WERI-Rb-1 (cell line): ENCODE measurements at regions not wholly inside any gene's neighbourhood (a gene's known extent, or its start where the extent isn't known, plus 50 kb on each side); places are given as distances from the start of the nearest gene placed in this dataset.

ENCODE experiments used
- DNase-seq: peaks from one replicate; pipeline ENCODE4 v3.0.0-alpha.2; 2020
- H3K27ac ChIP-seq: fragments of 250-450 bp; sonication (Bioruptor Pico); 2 replicates; pipeline ENCODE4 v1.5.1; 2020; ENCODE audit warnings: mild to moderate bottlenecking, moderate library complexity
- H3K27me3 ChIP-seq: fragments of 250-450 bp; sonication (Bioruptor Pico); 2 replicates; pipeline ENCODE4 v1.5.1; 2021; ENCODE audit warnings: mild to moderate bottlenecking, low read depth, moderate library complexity; ENCODE audit not compliant: insufficient read depth, severe bottlenecking
- H3K36me3 ChIP-seq: fragments of 250-450 bp; sonication (Bioruptor Pico); 2 replicates; pipeline ENCODE4 v1.5.1; 2020; ENCODE audit warnings: mild to moderate bottlenecking, moderate library complexity
- H3K4me3 ChIP-seq: 2 replicates; pipeline ENCODE4 v1.5.1; 2011; ENCODE audit warnings: low read depth, mild to moderate bottlenecking, control low read depth, low read length
- H3K9me3 ChIP-seq: fragments of 250-450 bp; sonication (Bioruptor Pico); 2 replicates; pipeline ENCODE4 v1.5.1; 2021; ENCODE audit warnings: mild to moderate bottlenecking, moderate library complexity; ENCODE audit not compliant: severe bottlenecking
- TF ChIP-seq, protein P1 (sequence below): IDR thresholded peaks from 2 replicates; pipeline ENCODE4 v1.5.1; 2011; ENCODE audit warnings: low read depth, mild to moderate bottlenecking, control low read depth, inconsistent platforms, low read length

DNA sequence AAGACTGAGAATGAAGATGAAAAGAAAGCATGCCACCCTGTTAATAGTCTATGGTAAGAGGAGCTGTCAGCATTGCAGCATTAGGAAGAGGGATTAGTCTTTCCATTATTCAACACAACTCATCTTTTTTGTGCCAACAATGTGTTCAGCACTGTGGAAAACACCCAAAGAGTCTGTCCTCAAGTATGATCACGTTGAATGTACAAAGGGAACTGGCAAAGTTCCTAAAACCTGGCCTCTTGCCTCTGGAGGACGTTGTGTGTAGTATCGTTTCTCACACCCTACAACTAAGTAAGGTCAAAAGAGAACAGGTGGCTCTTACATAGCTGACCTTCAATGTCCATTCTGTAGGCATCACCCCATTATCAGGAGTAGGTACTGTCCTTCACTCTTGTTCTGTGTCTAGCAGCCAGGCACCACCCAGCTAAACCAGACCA lies 147.9 kb upstream of the THBS1 start:
- no peak for DNase-seq
- Histone ChIP-seq H3K27ac (no peak overlapping the region), H3K9me3 (no peaks in the 10 kb centered on the region), H3K4me3 (no peak overlapping the region), H3K27me3 (peaks cover 34% of the 10 kb centered on the region), H3K36me3 (no peaks in the 10 kb centered on the region)
- TF ChIP-seq, protein P1, sequence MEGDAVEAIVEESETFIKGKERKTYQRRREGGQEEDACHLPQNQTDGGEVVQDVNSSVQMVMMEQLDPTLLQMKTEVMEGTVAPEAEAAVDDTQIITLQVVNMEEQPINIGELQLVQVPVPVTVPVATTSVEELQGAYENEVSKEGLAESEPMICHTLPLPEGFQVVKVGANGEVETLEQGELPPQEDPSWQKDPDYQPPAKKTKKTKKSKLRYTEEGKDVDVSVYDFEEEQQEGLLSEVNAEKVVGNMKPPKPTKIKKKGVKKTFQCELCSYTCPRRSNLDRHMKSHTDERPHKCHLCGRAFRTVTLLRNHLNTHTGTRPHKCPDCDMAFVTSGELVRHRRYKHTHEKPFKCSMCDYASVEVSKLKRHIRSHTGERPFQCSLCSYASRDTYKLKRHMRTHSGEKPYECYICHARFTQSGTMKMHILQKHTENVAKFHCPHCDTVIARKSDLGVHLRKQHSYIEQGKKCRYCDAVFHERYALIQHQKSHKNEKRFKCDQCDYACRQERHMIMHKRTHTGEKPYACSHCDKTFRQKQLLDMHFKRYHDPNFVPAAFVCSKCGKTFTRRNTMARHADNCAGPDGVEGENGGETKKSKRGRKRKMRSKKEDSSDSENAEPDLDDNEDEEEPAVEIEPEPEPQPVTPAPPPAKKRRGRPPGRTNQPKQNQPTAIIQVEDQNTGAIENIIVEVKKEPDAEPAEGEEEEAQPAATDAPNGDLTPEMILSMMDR, result no peak

- Histone ChIP-seq H3K4me3 (no peak overlapping the region), H3K27ac (no peak overlapping the region), H3K9me3 (no peaks in the 10 kb centered on the region), H3K36me3 (no peaks in the 10 kb centered on the region), H3K27me3 (peaks cover 32% of the 10 kb centered on the region)
- DNase-seq, result no peak
- TF ChIP-seq, protein P1, result no peak
These were observed 147.5 kb upstream of the THBS1 start for GRCh38 chr15:39433376-39433775.

GRCh38 chr15:39434163-39434562 lies 146.7 kb upstream of the THBS1 start:
- DNase-seq, result no peak
- Histone ChIP-seq H3K4me3 (no peak overlapping the region), H3K36me3 (no peaks in the 10 kb centered on the region), H3K9me3 (no peaks in the 10 kb centered on the region), H3K27ac (no peak overlapping the region), H3K27me3 (peaks cover 36% of the 10 kb centered on the region)
- TF ChIP-seq, protein P1, result no peak

DNA sequence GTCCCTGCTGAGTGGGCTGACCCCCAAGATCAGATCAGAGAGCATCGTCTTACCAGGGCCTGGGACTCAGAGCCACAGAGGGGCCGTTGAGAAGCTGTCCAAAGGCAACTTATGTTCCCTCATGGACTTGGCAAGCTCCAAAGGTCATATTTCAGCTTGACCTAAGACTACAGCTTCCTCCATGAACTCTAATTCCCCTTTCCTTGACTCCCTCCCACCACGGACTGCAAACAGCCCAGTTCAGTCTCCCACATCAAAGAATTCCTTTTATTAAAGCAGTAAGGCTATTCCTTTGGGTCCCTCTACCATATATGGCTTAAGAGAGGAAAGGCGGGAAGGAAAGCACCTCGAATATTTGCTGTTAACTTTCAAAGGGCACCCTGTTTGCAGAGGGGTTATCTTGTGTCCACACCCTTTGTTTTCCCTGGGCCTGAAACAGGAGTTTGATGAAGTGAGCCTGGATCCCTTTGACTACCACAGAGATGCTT lies 146.1 kb upstream of the THBS1 start:
- no peak for DNase-seq
- Histone ChIP-seq H3K4me3 (no peak overlapping the region), H3K9me3 (no peaks in the 10 kb centered on the region), H3K36me3 (no peaks in the 10 kb centered on the region), H3K27ac (no peak overlapping the region), H3K27me3 (peaks cover 36% of the 10 kb centered on the region)
- TF ChIP-seq, protein P1, result no peak

DNA sequence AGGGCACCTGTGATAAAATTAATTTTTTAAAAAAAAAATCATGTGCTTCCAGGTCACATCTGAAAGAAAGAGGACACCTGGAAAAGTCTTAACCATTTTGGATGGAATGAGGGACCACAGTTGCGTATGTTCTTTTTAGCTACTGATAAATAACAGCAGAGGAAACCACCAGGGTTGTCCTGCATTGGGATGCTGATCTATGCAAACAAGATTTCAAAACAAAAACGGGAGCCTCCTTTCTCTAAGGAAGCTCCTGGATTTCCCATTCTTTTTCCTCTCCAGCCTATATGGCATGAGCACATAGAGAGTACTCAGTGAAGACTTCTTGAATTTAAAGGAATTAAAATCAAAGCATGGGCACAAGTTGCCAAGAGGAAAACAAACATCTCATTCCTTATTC lies 145.6 kb upstream of the THBS1 start:
- DNase-seq, result no peak
- H3K36me3 ChIP-seq, result no peaks in the 10 kb centered on the region
- TF ChIP-seq, protein P1, result no peak
- H3K9me3 ChIP-seq, result no peaks in the 10 kb centered on the region
- peaks cover 34% of the 10 kb centered on the region for H3K27me3 ChIP-seq
- no peak overlapping the region for H3K4me3 ChIP-seq
- H3K27ac ChIP-seq, result no peak overlapping the region

GRCh38 chr15:39438260-39438659 lies 142.6 kb upstream of the THBS1 start:
- no peak overlapping the region for H3K4me3 ChIP-seq
- no peak for DNase-seq
- H3K27me3 ChIP-seq, result peaks cover 28% of the 10 kb centered on the region
- H3K9me3 ChIP-seq, result no peaks in the 10 kb centered on the region
- TF ChIP-seq, protein P1, result no peak
- no peaks in the 10 kb centered on the region for H3K36me3 ChIP-seq
- H3K27ac ChIP-seq, result no peak overlapping the region
